GM12891 (cell line): ENCODE measurements at regions not wholly inside any gene's neighbourhood (a gene's known extent, or its start where the extent isn't known, plus 50 kb on each side); places are given as distances from the start of the nearest gene placed in this dataset.

Experiments used
- PAX5 ChIP-seq: IDR thresholded peaks from 2 replicates; pipeline ENCODE4 v1.6.1; 2011; ENCODE audit warnings: low read length, moderate library complexity, mild to moderate bottlenecking; ENCODE audit not compliant: insufficient read depth, severe bottlenecking
- POLR2A ChIP-seq: IDR thresholded peaks from 2 replicates; pipeline ENCODE4 v1.6.1; 2011; ENCODE audit warnings: low read depth, low read length, control low read depth
- TAF1 ChIP-seq: IDR thresholded peaks from 2 replicates; pipeline ENCODE4 v1.6.1; 2011; ENCODE audit warnings: low read depth, low read length, control low read depth

GRCh38 chr3:4225005-4225471 lies 78.1 kb upstream of the SETMAR start:
- TF ChIP-seq POLR2A (no peak), PAX5 (no peak), TAF1 (no peak)
